Ascending aorta (tissue), 2 donors: ENCODE measurements at regions not wholly inside any gene's neighbourhood (a gene's known extent, or its start where the extent isn't known, plus 50 kb on each side); places are given as distances from the start of the nearest gene placed in this dataset.
A peak's percentile ranks its signal among the peaks of the same experiment; 100 is the strongest.
"Not testable (repeated sequence)": the region's sequence is repeated elsewhere in the genome, so short reads cannot be mapped to it uniquely, and the experiment has no call there.

Experiments used
- DNase-seq, 2 donors: peaks; one replicate each; pipeline ENCODE4 v3.0.0-alpha.2; 2019; ENCODE audit warnings: low spot score in 2 of 2
- H3K27ac ChIP-seq, 2 donors: fragments of 200-600 bp; sonication (generic); one replicate each; pipeline ENCODE4 v1.5.1; 2016 to 2017; ENCODE audit warnings: mild to moderate bottlenecking in 1 of 2
- H3K27me3 ChIP-seq: fragments of 200-600 bp; sonication (generic); one replicate; pipeline ENCODE4 v1.5.1; 2017
- H3K36me3 ChIP-seq, 2 donors: fragments of 200-600 bp; sonication (generic); one replicate each; pipeline ENCODE4 v1.5.1; 2016
- H3K4me1 ChIP-seq, 2 donors: fragments of 200-600 bp; sonication (generic); one replicate each; pipeline ENCODE4 v1.5.1; 2016 to 2017; ENCODE audit warnings: mild to moderate bottlenecking in 1 of 2
- H3K4me3 ChIP-seq, 2 donors: fragments of 200-600 bp; sonication (generic); one replicate each; pipeline ENCODE4 v1.5.1; 2016 to 2017; ENCODE audit warnings: mild to moderate bottlenecking in 1 of 2
- H3K9me3 ChIP-seq, 2 donors: fragments of 200-600 bp; sonication (generic); one replicate each; pipeline ENCODE4 v1.5.1; 2016
- intact Hi-C: fragments of 100-400 bp; cut with DNase I; formaldehyde crosslinking; loops from one replicate; pipeline ENCODE4 v1.15.1; 2023
- TF ChIP-seq, protein P1 (sequence below), 3 experiments: fragments of 200-600 bp in 2 of 3; fragments of 450-650 bp in 1 of 3; sonication (generic) in 2 of 3; IDR thresholded peaks; one replicate each; pipeline ENCODE4 v1.5.1; 2016 to 2019; ENCODE audit warnings: antibody characterized with exemption in 3 of 3, mild to moderate bottlenecking in 1 of 3, moderate library complexity in 1 of 3

DNA sequence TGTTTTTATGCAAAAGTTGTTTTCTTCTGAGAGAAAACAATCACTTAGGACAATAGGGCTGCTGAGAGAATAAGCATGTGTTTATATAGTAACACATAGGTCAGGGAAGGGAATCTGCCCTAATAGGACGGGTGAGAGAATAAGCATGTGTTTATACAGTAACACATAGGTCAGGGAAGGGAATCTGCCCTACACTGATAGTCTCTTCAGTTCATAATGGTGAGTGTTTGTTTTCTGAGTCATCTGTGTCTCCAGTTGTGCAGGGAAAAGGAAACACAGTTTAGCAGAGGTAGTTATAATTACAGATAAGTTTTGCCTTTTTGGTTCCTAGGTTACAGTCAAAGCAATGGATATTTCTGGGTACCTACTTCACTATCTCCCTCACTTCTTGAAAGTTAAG lies 252.3 kb upstream of the CA10 start:
- intact Hi-C loops: no loop called here
- H3K4me3 ChIP-seq: no peak overlapping the region
- no peaks in the 10 kb centered on the region for H3K27me3 ChIP-seq

DNA sequence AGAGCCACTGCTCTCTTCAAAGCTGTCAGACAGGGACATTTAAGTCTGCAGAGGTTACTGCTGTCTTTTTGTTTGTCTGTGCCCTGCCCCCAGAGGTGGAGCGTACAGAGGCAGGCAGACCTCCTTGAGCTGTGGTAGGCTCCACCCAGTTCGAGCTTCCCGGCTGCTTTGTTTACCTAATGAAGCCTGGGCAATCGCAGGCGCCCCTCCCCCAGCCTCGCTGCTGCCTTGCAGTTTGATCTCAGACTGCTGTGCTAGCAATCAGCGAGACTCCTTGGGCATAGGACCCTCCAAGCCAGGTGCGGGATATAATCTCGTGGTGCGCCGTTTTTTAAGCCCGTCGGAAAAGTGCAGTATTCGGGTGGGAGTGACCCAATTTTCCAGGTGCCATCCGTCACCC lies 250.7 kb upstream of the CA10 start:
- intact Hi-C loops, DNase-seq, H3K9me3 ChIP-seq, H3K27me3 ChIP-seq, H3K27ac ChIP-seq, H3K4me1 ChIP-seq, H3K4me3 ChIP-seq, H3K36me3 ChIP-seq: not testable (repeated sequence)

More for the DNA sequence above, 252.3 kb upstream of the CA10 start:
- H3K4me1 ChIP-seq: no peaks in the 10 kb centered on the region
- no peaks in the 10 kb centered on the region for H3K9me3 ChIP-seq
- H3K27ac ChIP-seq: no peak overlapping the region
- TF ChIP-seq, protein P1, sequence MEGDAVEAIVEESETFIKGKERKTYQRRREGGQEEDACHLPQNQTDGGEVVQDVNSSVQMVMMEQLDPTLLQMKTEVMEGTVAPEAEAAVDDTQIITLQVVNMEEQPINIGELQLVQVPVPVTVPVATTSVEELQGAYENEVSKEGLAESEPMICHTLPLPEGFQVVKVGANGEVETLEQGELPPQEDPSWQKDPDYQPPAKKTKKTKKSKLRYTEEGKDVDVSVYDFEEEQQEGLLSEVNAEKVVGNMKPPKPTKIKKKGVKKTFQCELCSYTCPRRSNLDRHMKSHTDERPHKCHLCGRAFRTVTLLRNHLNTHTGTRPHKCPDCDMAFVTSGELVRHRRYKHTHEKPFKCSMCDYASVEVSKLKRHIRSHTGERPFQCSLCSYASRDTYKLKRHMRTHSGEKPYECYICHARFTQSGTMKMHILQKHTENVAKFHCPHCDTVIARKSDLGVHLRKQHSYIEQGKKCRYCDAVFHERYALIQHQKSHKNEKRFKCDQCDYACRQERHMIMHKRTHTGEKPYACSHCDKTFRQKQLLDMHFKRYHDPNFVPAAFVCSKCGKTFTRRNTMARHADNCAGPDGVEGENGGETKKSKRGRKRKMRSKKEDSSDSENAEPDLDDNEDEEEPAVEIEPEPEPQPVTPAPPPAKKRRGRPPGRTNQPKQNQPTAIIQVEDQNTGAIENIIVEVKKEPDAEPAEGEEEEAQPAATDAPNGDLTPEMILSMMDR (IDR thresholded peaks at IDR 0.05): no peak
- no peaks in the 10 kb centered on the region for H3K36me3 ChIP-seq
- no peak for DNase-seq

DNA sequence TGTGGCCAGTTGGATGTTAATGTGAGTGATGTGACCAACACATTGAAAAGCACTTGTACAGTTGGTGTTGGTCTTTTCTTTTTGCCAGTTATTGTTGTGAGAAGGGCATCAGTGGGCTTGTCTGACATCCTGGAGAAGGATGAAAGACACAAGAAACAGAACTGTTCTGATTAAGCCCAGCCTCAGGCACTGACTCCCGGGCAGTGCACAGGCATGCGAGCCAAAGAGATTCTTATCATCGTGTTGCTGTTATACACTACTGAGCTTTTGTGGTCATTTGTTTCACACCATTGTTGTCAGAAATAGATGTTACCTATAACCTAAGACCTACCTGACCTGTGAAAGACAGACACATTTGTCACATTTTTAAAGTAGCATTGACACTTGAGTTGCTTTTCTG lies 236.8 kb upstream of the CA10 start:
- no peak for DNase-seq
- TF ChIP-seq, protein P1 (IDR thresholded peaks at IDR 0.05): no peak
- no peaks in the 10 kb centered on the region for H3K4me1 ChIP-seq
- H3K4me3 ChIP-seq: no peak overlapping the region
- intact Hi-C loops: no loop called here
- H3K27me3 ChIP-seq: no peaks in the 10 kb centered on the region
- no peak overlapping the region for H3K27ac ChIP-seq
- H3K36me3 ChIP-seq: no peaks in the 10 kb centered on the region
- H3K9me3 ChIP-seq: no peaks in the 10 kb centered on the region

DNA sequence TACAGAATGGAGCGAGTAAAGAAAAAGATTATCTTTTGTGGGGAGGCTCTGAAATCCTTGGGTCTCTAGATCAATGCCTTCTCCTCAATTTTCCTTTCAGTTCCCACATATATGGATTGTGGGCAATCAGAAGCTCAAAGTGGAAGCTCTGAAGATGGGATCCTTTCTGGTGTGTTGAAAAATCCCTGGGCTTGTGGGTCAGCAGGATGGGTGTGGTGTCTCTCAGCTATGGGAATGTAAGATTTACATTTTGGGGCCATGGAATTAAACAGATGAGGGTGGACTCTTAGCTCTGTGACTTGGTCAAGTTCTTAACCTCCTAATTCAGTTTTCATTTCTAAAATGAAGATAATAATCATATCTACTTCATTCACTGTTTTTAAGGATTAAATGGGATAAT lies 231.9 kb upstream of the CA10 start:
- Histone ChIP-seq H3K9me3 (no peaks in the 10 kb centered on the region), H3K4me3 (no peak overlapping the region), H3K27me3 (no peaks in the 10 kb centered on the region), H3K4me1 (no peaks in the 10 kb centered on the region), H3K36me3 (no peaks in the 10 kb centered on the region), H3K27ac (no peak overlapping the region)
- TF ChIP-seq, protein P1 (IDR thresholded peaks at IDR 0.05): no peak
- intact Hi-C loops: no loop called here
- DNase-seq: no peak

DNA sequence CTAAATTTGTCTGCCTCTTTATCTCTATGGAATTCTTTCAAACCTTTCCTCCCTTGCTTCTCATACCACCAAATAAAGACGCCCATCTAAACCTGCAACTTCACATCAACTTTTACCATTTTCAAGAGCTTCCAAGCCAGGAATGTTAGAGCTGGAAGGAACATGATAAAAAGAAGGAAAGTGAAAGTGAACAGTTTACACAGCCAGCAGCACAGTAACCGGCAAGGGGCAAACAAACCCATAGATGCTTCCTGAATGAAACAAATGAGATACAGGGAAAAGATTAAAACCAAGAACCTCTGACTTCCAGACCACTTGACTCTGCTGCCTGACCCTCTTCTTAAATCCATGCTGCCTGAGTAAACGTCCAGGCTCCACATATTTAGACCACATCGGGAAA lies 231.1 kb upstream of the CA10 start:
- H3K4me3 ChIP-seq: peak overlapping the region; percentile 27 to 41
- no peak for DNase-seq
- no peaks in the 10 kb centered on the region for H3K4me1 ChIP-seq
- intact Hi-C loops: loop anchor here (10.0 kb wide), 1 partner anchor 65 kb away; no protein-coding TSS in a partner anchor
- TF ChIP-seq, protein P1 (IDR thresholded peaks at IDR 0.05): no peak
- H3K9me3 ChIP-seq: no peaks in the 10 kb centered on the region
- H3K27ac ChIP-seq: peak overlapping the region in 1 of 2 donors; percentile 41
- H3K36me3 ChIP-seq: no peaks in the 10 kb centered on the region
- no peaks in the 10 kb centered on the region for H3K27me3 ChIP-seq

DNA sequence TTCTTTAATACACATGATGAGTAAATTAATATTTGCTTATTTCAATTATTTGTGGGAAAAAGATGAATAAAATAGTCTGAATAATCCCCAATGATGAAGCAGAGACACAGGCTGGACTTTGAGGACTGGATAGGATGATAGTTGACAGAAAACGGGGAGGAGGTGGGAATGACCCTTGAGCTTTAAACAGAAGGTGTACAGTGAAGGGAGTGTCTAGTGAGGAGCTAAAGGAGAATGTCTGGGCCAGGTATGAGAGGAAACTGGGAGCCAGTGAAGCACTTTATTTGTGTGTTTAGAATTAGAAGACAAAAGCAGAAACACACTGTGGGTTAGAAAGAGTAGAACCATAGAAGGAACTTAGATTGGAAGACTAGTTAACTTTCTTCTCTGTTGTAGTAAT lies 230.4 kb upstream of the CA10 start:
- Histone ChIP-seq H3K4me1 (no peaks in the 10 kb centered on the region), H3K9me3 (no peaks in the 10 kb centered on the region), H3K27ac (no peak overlapping the region), H3K4me3 (no peak overlapping the region), H3K27me3 (no peaks in the 10 kb centered on the region), H3K36me3 (no peaks in the 10 kb centered on the region)
- intact Hi-C loops: loop anchor here (10.0 kb wide), 1 partner anchor 64 kb away; no protein-coding TSS in a partner anchor
- no peak for DNase-seq
- TF ChIP-seq, protein P1 (IDR thresholded peaks at IDR 0.05): no peak
